Vagina (tissue), 2 donors: ENCODE measurements at regions not wholly inside any gene's neighbourhood (a gene's known extent, or its start where the extent isn't known, plus 50 kb on each side); places are given as distances from the start of the nearest gene placed in this dataset.

Experiments used
- CTCF ChIP-seq, 3 experiments: fragments of 450-650 bp in 2 of 3; fragments of 200-600 bp in 1 of 3; sonication (generic) in 1 of 3; IDR thresholded peaks; one replicate each; pipeline ENCODE4 v1.5.1; 2017 to 2019; ENCODE audit warnings: antibody characterized with exemption in 3 of 3, mild to moderate bottlenecking in 2 of 3, moderate library complexity in 2 of 3
- POLR2AphosphoS5 ChIP-seq, 2 donors: sonication (generic); formaldehyde crosslinking; IDR thresholded peaks; one replicate each; pipeline ENCODE4 v1.9.0; 2017; ENCODE audit warnings: antibody characterized with exemption in 2 of 2, mild to moderate bottlenecking in 2 of 2, low read depth in 1 of 2; ENCODE audit not compliant: insufficient read depth in 1 of 2

- TF ChIP-seq POLR2AphosphoS5 (IDR thresholded peaks at IDR 0.05; ENCODE audit: insufficient read depth in 1 of 2, low read depth in 1 of 2) (no peak), CTCF (IDR thresholded peaks at IDR 0.05) (no peak)
These were observed 93.1 kb upstream of the SOD3 start for GRCh38 chr4:24702281-24702680.
